SJSA1 (cell line): ENCODE measurements at regions not wholly inside any gene's neighbourhood (a gene's known extent, or its start where the extent isn't known, plus 50 kb on each side); places are given as distances from the start of the nearest gene placed in this dataset.
"Not testable (repeated sequence)": the region's sequence is repeated elsewhere in the genome, so short reads cannot be mapped to it uniquely, and the experiment has no call there.

Experiments used
- DNase-seq, 2 experiments: peaks; one replicate each; pipeline ENCODE4 v3.0.0-alpha.2; 2015 to 2020; ENCODE audit warnings: low spot score in 2 of 2, low read depth in 1 of 2
- H3K27ac ChIP-seq: fragments of 250-450 bp; sonication (Bioruptor Pico); 2 replicates; pipeline ENCODE4 v1.5.1; 2020; ENCODE audit warnings: mild to moderate bottlenecking, moderate library complexity
- H3K27me3 ChIP-seq: fragments of 250-450 bp; sonication (Bioruptor Pico); replicated peaks from 2 replicates; pipeline ENCODE4 v1.5.1; 2020; ENCODE audit warnings: mild to moderate bottlenecking, moderate library complexity
- H3K36me3 ChIP-seq: fragments of 250-450 bp; sonication (Bioruptor Pico); 2 replicates; pipeline ENCODE4 v1.5.1; 2020; ENCODE audit warnings: mild to moderate bottlenecking
- H3K4me1 ChIP-seq: fragments of 250-450 bp; sonication (Bioruptor Pico); replicated peaks from 2 replicates; pipeline ENCODE4 v1.6.1; 2021; ENCODE audit warnings: mild to moderate bottlenecking
- H3K4me3 ChIP-seq: fragments of 250-450 bp; sonication (Bioruptor Pico); 2 replicates; pipeline ENCODE4 v1.5.1; 2020; ENCODE audit warnings: mild to moderate bottlenecking
- H3K9me3 ChIP-seq: fragments of 250-450 bp; sonication (Bioruptor Pico); replicated peaks from 2 replicates; pipeline ENCODE4 v1.5.1; 2020; ENCODE audit warnings: mild to moderate bottlenecking

GRCh38 chr1:223992456-223993246 is 121.3 kb upstream of the FBXO28 start:
- not testable (repeated sequence) for H3K9me3 ChIP-seq, H3K4me1 ChIP-seq, H3K27me3 ChIP-seq, H3K36me3 ChIP-seq
- H3K4me3 ChIP-seq = peak overlapping the region; percentile 54
- peak; percentile 95 to 99 for DNase-seq
- peak overlapping the region; percentile 78 for H3K27ac ChIP-seq

- DNase-seq, H3K36me3 ChIP-seq, H3K27me3 ChIP-seq, H3K27ac ChIP-seq, H3K4me1 ChIP-seq, H3K9me3 ChIP-seq, H3K4me3 ChIP-seq: not testable (repeated sequence)
These were observed 122.5 kb upstream of the FBXO28 start for GRCh38 chr1:223991297-223991857.

- H3K27me3 ChIP-seq, H3K9me3 ChIP-seq, H3K4me3 ChIP-seq, H3K36me3 ChIP-seq, H3K27ac ChIP-seq, H3K4me1 ChIP-seq, DNase-seq: not testable (repeated sequence)
These were observed 116.2 kb upstream of the TP53BP2 start for GRCh38 chr1:223961985-223962384.

GRCh38 chr1:223952801-223953200 is 107.1 kb upstream of the TP53BP2 start:
- H3K9me3 ChIP-seq, H3K4me1 ChIP-seq, H3K27ac ChIP-seq, H3K4me3 ChIP-seq, H3K36me3 ChIP-seq, DNase-seq, H3K27me3 ChIP-seq: not testable (repeated sequence)

- not testable (repeated sequence) for H3K4me3 ChIP-seq, H3K27me3 ChIP-seq, H3K4me1 ChIP-seq, DNase-seq, H3K36me3 ChIP-seq, H3K27ac ChIP-seq, H3K9me3 ChIP-seq
These were observed 105.8 kb upstream of the TP53BP2 start for GRCh38 chr1:223951551-223951950.

- H3K27ac ChIP-seq, H3K4me1 ChIP-seq, H3K27me3 ChIP-seq, H3K4me3 ChIP-seq, H3K9me3 ChIP-seq, DNase-seq, H3K36me3 ChIP-seq: not testable (repeated sequence)
These were observed 104.2 kb upstream of the TP53BP2 start for GRCh38 chr1:223949944-223950343.

- not testable (repeated sequence) for H3K4me3 ChIP-seq, H3K27ac ChIP-seq, H3K4me1 ChIP-seq, H3K9me3 ChIP-seq, DNase-seq, H3K36me3 ChIP-seq, H3K27me3 ChIP-seq
These were observed 102.3 kb upstream of the TP53BP2 start for GRCh38 chr1:223948041-223948440.

GRCh38 chr1:223936592-223936991 is 90.8 kb upstream of the TP53BP2 start:
- H3K4me3 ChIP-seq, H3K4me1 ChIP-seq, H3K36me3 ChIP-seq, H3K27ac ChIP-seq, H3K9me3 ChIP-seq, DNase-seq, H3K27me3 ChIP-seq: not testable (repeated sequence)

- H3K9me3 ChIP-seq, H3K4me3 ChIP-seq, DNase-seq, H3K27me3 ChIP-seq, H3K27ac ChIP-seq, H3K36me3 ChIP-seq, H3K4me1 ChIP-seq: not testable (repeated sequence)
These were observed 85.7 kb upstream of the TP53BP2 start for GRCh38 chr1:223931476-223931875.

- H3K27ac ChIP-seq, H3K9me3 ChIP-seq, H3K4me1 ChIP-seq, DNase-seq, H3K27me3 ChIP-seq, H3K4me3 ChIP-seq, H3K36me3 ChIP-seq: not testable (repeated sequence)
These were observed 75.1 kb upstream of the TP53BP2 start for GRCh38 chr1:223920805-223921204.

- H3K27ac ChIP-seq, H3K4me3 ChIP-seq, H3K9me3 ChIP-seq, H3K4me1 ChIP-seq, H3K27me3 ChIP-seq, H3K36me3 ChIP-seq, DNase-seq: not testable (repeated sequence)
These were observed 69.7 kb upstream of the TP53BP2 start for GRCh38 chr1:223915476-223915875.

- not testable (repeated sequence) for H3K9me3 ChIP-seq, H3K4me1 ChIP-seq, H3K27me3 ChIP-seq, H3K36me3 ChIP-seq, H3K4me3 ChIP-seq, H3K27ac ChIP-seq, DNase-seq
These were observed 68.0 kb upstream of the TP53BP2 start for GRCh38 chr1:223913715-223914114.

GRCh38 chr1:223907943-223908587 is 62.3 kb upstream of the TP53BP2 start:
- not testable (repeated sequence) for DNase-seq, H3K4me1 ChIP-seq, H3K27me3 ChIP-seq

GRCh38 chr1:223903221-223903620 is 57.5 kb upstream of the TP53BP2 start:
- H3K27me3 ChIP-seq, H3K36me3 ChIP-seq, H3K4me3 ChIP-seq, H3K9me3 ChIP-seq, H3K4me1 ChIP-seq, H3K27ac ChIP-seq, DNase-seq: not testable (repeated sequence)

More at GRCh38 chr1:223907943-223908587, 62.3 kb upstream of the TP53BP2 start:
- not testable (repeated sequence) for H3K9me3 ChIP-seq, H3K36me3 ChIP-seq, H3K4me3 ChIP-seq, H3K27ac ChIP-seq
